K562 (cell line): ENCODE measurements at regions not wholly inside any gene's neighbourhood (a gene's known extent, or its start where the extent isn't known, plus 50 kb on each side); places are given as distances from the start of the nearest gene placed in this dataset.

Experiments used
- ATAC-seq: fragments of 200-7000 bp; cut with Tn5 transposase; 3 replicates; pipeline ENCODE4 v1.9.1; 2020; ENCODE audit warnings: moderate library complexity
- BruUV-seq: library from RNA; stranded (reverse); fragments of 400-500 nt; replicated peaks from 2 replicates; lab custom pipeline; 2021; lab: Mats Ljungman, UMichigan
- CTCF ChIA-PET: fragments of 300-600 bp; formaldehyde crosslinking; extraction: SDS; loops from one replicate; lab custom pipeline; 2021; ENCODE audit warnings: low intra/inter-chr PET ratio; lab: Yijun Ruan, JAX
- POLR2A ChIA-PET: fragments of 300-600, 350-650 bp; sonication (Branson Sonifier 250); formaldehyde crosslinking; extraction: SDS; loops from one replicate; lab custom pipeline; 2021; ENCODE audit warnings: antibody characterized with exemption, inconsistent platforms; lab: Yijun Ruan, JAX
- DNase-seq, 4 experiments: peaks; one replicate each; pipeline versions ENCODE4 v3.0.0 to v3.0.0-alpha.2; 2011 to 2018; ENCODE audit warnings: low spot score in 3 of 4, mixed read lengths in 3 of 4; ENCODE audit errors: extremely low read depth in 1 of 4
- FAIRE-seq: peaks from 2 replicates; lab custom pipeline; 2011; peaks lifted over from hg19 to GRCh38; lab: Jason Lieb, UNC
- H2AFZ ChIP-seq: 2 replicates; pipeline ENCODE4 v1.6.0; 2011; ENCODE audit warnings: low read depth, low read length, control low read depth, inconsistent platforms
- H3K27ac ChIP-seq: fragments of 200-600 bp; 3 replicates; pipeline ENCODE4 v1.8.0; 2011; ENCODE audit warnings: low read depth, mild to moderate bottlenecking, control low read depth, inconsistent platforms, low read length, moderate library complexity, mixed read lengths; ENCODE audit errors: extremely low read depth
- H3K27me3 ChIP-seq, 2 experiments: fragments of 300-600 bp in 1 of 2; 2 replicates in 1 of 2; 3 replicates in 1 of 2; pipeline versions ENCODE4 v1.6.0 to v1.8.0; 2011; ENCODE audit warnings: inconsistent platforms in 2 of 2, low read length in 2 of 2, mild to moderate bottlenecking in 1 of 2, mixed read lengths in 1 of 2, moderate library complexity in 1 of 2; ENCODE audit not compliant: control insufficient read depth in 2 of 2, insufficient read depth in 2 of 2
- H3K36me3 ChIP-seq: fragments of 300-600 bp; 3 replicates; pipeline ENCODE4 v1.8.0; 2011; ENCODE audit warnings: mild to moderate bottlenecking, low read length, inconsistent platforms; ENCODE audit not compliant: control insufficient read depth, insufficient read depth
- H3K4me1 ChIP-seq, 2 experiments: fragments of 200-600 bp in 1 of 2; replicated peaks in 1 of 2; 2 replicates in 1 of 2; 3 replicates in 1 of 2; pipeline versions ENCODE4 v1.5.1 to v1.8.0; 2011; ENCODE audit warnings: inconsistent platforms in 2 of 2, low read length in 2 of 2, mild to moderate bottlenecking in 1 of 2, mixed read lengths in 1 of 2, moderate library complexity in 1 of 2; ENCODE audit not compliant: control insufficient read depth in 2 of 2, insufficient read depth in 2 of 2
- H3K4me2 ChIP-seq: 2 replicates; pipeline ENCODE4 v1.6.1; 2011; ENCODE audit warnings: low read length, control low read depth, inconsistent platforms, mixed read lengths; ENCODE audit not compliant: insufficient read depth
- H3K4me3 ChIP-seq: fragments of 200-600 bp; sonication (generic), shearing (Covaris generic); 2 replicates; pipeline ENCODE4 v1.5.1; 2016; ENCODE audit warnings: control low read depth, inconsistent platforms
- H3K79me2 ChIP-seq: fragments of 200-600 bp; 3 replicates; pipeline ENCODE4 v1.8.0; 2011; ENCODE audit warnings: low read length, inconsistent platforms; ENCODE audit not compliant: control insufficient read depth, insufficient read depth
- H3K9ac ChIP-seq, 2 experiments: 2 replicates each; pipeline versions ENCODE4 v1.6.0 to v1.6.1; 2011; ENCODE audit warnings: low read depth in 2 of 2, low read length in 2 of 2, control low read depth in 1 of 2, inconsistent platforms in 1 of 2, mild to moderate bottlenecking in 1 of 2, mixed read lengths in 1 of 2; ENCODE audit not compliant: insufficient read depth in 1 of 2
- H3K9me1 ChIP-seq: one replicate; pipeline ENCODE4 v1.6.0; 2011; ENCODE audit warnings: inconsistent platforms, mild to moderate bottlenecking, low read length, moderate library complexity; ENCODE audit not compliant: control insufficient read depth, insufficient read depth
- H3K9me3 ChIP-seq: replicated peaks from 2 replicates; pipeline ENCODE4 v1.5.1; 2011; ENCODE audit warnings: low read depth, low read length, inconsistent platforms; ENCODE audit not compliant: control insufficient read depth, insufficient read depth
- H4K20me1 ChIP-seq: replicated peaks from 2 replicates; pipeline ENCODE4 v1.6.1; 2011; ENCODE audit warnings: low read length, inconsistent platforms, mixed read lengths; ENCODE audit not compliant: control insufficient read depth, insufficient read depth
- LCOR ChIP-seq: sonication (generic); formaldehyde crosslinking; IDR thresholded peaks from 2 replicates; pipeline ENCODE4 v1.8.0; 2022; ENCODE audit warnings: mild to moderate bottlenecking, missing genetic modification reagents
- MEF2A ChIP-seq: IDR thresholded peaks from 2 replicates; pipeline ENCODE4 v1.6.1; 2011; ENCODE audit warnings: low read depth, mild to moderate bottlenecking, low read length, moderate library complexity; ENCODE audit not compliant: control insufficient read depth
- RBM17 ChIP-seq: fragments of 200-400 bp; formaldehyde crosslinking; IDR thresholded peaks from 2 replicates; pipeline ENCODE4 v1.6.1; 2017; ENCODE audit warnings: low read depth, mild to moderate bottlenecking, low read length, borderline replicate concordance
- SIRT6 ChIP-seq: IDR thresholded peaks from one replicate; pipeline ENCODE4 v1.6.1; 2012; ENCODE audit warnings: low read depth, mild to moderate bottlenecking, control low read depth, inconsistent platforms, low read length, moderate library complexity
- TCFL5 ChIP-seq: fragments of 250-450 bp; sonication (Bioruptor Pico); conservative IDR thresholded peaks from 2 replicates; pipeline ENCODE4 v1.6.1; 2021; ENCODE audit warnings: mild to moderate bottlenecking, moderate library complexity, matching md5 sums
- ZNF140 ChIP-seq: fragments of 250-450 bp; sonication (Bioruptor Pico); IDR thresholded peaks from 2 replicates; pipeline ENCODE4 v1.8.0; 2021; ENCODE audit warnings: moderate library complexity, mild to moderate bottlenecking, inconsistent platforms
- ZNF143 ChIP-seq: sonication (generic); formaldehyde crosslinking; IDR thresholded peaks from 2 replicates; pipeline ENCODE4 v1.9.0; 2022; ENCODE audit warnings: mild to moderate bottlenecking, missing genetic modification reagents
- ZNF431 ChIP-seq: sonication (generic); formaldehyde crosslinking; IDR thresholded peaks from 2 replicates; pipeline ENCODE4 v1.8.0; 2022; ENCODE audit warnings: mild to moderate bottlenecking, missing genetic modification reagents
- ZNF707 ChIP-seq: fragments of 250-450 bp; sonication (Bioruptor Pico); conservative IDR thresholded peaks from 2 replicates; pipeline ENCODE4 v1.8.0; 2022; ENCODE audit warnings: inconsistent platforms, mild to moderate bottlenecking, moderate library complexity
- WGBS: fragments of 100-300 bp; shearing (Covaris generic); methylation state at CpG from one replicate; pipeline ENCODE4 v1.1.6; 2016; ENCODE audit warnings: low coverage, mixed read lengths; ENCODE audit not compliant: insufficient coverage; ENCODE audit errors: missing lambda C conversion rate; 5-methylcytosine and 5-hydroxymethylcytosine counted together
- in situ Hi-C: fragments of 300-500 bp; cut with MboI; formaldehyde crosslinking; loops from 4 replicates; pipeline ENCODE4 v1.15.0; 2018; ENCODE audit warnings: inconsistent platforms, mixed read lengths
- intact Hi-C: fragments of 100-400 bp; cut with micrococcal nuclease; formaldehyde crosslinking; loops from 2 replicates; pipeline ENCODE4 v1.14.2; 2022
- TF ChIP-seq, protein P1 (sequence below), 2 experiments: fragments of 450-650 bp in 1 of 2; sonication (generic) in 1 of 2; formaldehyde crosslinking in 1 of 2; IDR thresholded peaks in 1 of 2; conservative IDR thresholded peaks in 1 of 2; 2 replicates each; pipeline versions ENCODE4 v1.6.1 to v1.8.1; 2016 to 2023; ENCODE audit warnings: mild to moderate bottlenecking in 2 of 2, moderate library complexity in 2 of 2, inconsistent platforms in 1 of 2, missing genetic modification reagents in 1 of 2

DNA sequence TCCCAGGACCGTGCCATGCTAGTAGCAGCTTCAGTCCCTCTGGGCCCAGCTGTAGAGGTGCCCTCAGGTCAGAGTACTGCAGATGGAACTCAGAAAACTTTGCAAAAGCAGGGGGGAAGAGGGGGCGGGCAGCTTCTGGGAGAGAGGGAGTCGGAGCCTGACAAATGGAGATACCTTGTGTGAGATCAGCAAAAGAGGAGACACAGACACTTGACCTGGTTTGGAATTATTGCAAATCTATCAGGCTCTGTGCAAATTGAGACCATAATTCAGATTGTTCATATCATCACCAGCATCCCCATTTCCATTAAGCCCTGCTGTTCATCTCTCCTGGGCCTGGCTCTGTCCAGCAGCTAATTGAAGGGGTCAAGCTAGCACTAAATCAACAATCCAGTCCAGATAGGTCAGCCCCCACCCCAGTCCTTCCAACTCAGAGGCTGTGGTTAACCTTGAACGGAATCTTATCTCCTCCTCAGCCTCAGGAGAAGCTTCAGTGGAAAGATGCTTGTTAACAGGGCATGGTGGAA lies 292.6 kb upstream of the PLET1 start:
- no peak overlapping the region for H3K27ac ChIP-seq
- no peak for ATAC-seq
- 0 out of 2 replicates have a peak, but pooled peaks cover 7% of the 10 kb centered on the region for H4K20me1 ChIP-seq
- no peak for DNase-seq
- H3K27me3 ChIP-seq: peaks cover 9 to 16% of the 10 kb centered on the region in 2 experiments; a peak in 3 of 5 replicates
- in situ Hi-C loops: loop anchor here (10.0 kb wide), 1 partner anchor 328 kb away; the partner anchor contains the start of gene PTS
- H3K36me3 ChIP-seq: no peaks in the 10 kb centered on the region
- no peaks in the 10 kb centered on the region for H3K79me2 ChIP-seq
- no peaks in the 10 kb centered on the region for H3K9me3 ChIP-seq
- no peak overlapping the region for H2AFZ ChIP-seq
- H3K4me2 ChIP-seq: no peak overlapping the region
- 0% methylated on average over 4 of the region's 4 CpGs for WGBS
- no peak overlapping the region for H3K4me3 ChIP-seq
- TF ChIP-seq ZNF140 (CRISPR knock-in tag): no peak
- no peak for TF ChIP-seq SIRT6
- TF ChIP-seq LCOR (CRISPR knock-in tag): no peak
- no peak for TF ChIP-seq ZNF143 (CRISPR knock-in tag)
- TF ChIP-seq, protein P1, sequence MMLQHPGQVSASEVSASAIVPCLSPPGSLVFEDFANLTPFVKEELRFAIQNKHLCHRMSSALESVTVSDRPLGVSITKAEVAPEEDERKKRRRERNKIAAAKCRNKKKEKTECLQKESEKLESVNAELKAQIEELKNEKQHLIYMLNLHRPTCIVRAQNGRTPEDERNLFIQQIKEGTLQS (IDR thresholded peaks at IDR 0.05): no peak
- TF ChIP-seq, protein P1 (CRISPR knock-in tag; conservative IDR thresholded peaks at IDR 0.05): no peak
- no peak for TF ChIP-seq ZNF431
- TF ChIP-seq TCFL5 (CRISPR knock-in tag): no peak
- no peak for TF ChIP-seq ZNF707 (CRISPR knock-in tag)
- no peak for TF ChIP-seq MEF2A
- no peak for TF ChIP-seq RBM17
- no TSS peak for BruUV-seq
- FAIRE-seq: no peak
- intact Hi-C loops: no loop called here
- H3K9me1 ChIP-seq: peaks cover 3% of the 10 kb centered on the region
- H3K4me1 ChIP-seq: no peaks in the 10 kb centered on the region
- ChIA-PET CTCF (no interaction called here), POLR2A (interaction anchor here (1.4 kb wide), 1 partner anchor 8 kb away, joined by 4 read pairs; no protein-coding TSS in a partner anchor)
- H3K9ac ChIP-seq: no peak overlapping the region
